ENCODE measurements at regions not wholly inside any gene's neighbourhood (a gene's known extent, or its start where the extent isn't known, plus 50 kb on each side); places are given as distances from the start of the nearest gene placed in this dataset.

DNA sequence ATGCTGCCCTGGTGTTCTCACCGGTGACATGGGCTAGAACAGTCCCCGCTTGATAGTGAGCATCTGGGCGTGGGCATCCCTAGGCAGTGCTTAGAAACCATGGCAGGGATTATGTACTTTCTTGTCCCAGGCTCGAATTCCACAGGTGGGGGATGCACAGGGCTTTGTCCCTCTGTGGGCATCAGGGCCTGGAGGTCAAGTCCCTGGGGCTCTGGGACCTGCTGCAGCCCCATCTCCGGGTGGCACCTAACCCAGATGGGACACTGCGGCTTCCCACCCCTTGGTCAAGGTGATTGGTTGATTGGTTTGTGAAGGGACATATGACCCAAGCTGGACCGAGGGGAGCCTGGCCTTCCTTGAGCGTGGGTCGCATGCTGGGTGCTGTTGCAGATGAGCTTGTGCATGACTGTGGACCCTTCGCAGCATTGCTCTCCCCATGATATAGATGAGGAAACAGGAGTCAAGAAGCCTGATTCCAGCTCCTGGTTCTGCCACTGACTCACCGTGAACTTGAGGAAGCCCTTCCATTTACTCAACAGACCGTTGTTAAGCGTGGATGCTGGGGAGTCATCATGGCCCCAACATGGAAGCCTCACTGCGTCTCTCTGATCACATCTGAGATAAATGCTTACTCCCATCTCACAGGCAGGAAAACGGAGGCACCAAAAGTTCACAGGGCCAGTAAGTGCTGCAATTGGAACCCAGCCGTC lies 64.0 kb upstream of the RUNX3 start:
- TF ChIP-seq, protein P1, sequence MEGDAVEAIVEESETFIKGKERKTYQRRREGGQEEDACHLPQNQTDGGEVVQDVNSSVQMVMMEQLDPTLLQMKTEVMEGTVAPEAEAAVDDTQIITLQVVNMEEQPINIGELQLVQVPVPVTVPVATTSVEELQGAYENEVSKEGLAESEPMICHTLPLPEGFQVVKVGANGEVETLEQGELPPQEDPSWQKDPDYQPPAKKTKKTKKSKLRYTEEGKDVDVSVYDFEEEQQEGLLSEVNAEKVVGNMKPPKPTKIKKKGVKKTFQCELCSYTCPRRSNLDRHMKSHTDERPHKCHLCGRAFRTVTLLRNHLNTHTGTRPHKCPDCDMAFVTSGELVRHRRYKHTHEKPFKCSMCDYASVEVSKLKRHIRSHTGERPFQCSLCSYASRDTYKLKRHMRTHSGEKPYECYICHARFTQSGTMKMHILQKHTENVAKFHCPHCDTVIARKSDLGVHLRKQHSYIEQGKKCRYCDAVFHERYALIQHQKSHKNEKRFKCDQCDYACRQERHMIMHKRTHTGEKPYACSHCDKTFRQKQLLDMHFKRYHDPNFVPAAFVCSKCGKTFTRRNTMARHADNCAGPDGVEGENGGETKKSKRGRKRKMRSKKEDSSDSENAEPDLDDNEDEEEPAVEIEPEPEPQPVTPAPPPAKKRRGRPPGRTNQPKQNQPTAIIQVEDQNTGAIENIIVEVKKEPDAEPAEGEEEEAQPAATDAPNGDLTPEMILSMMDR (conservative IDR thresholded peaks at IDR 0.05): no peak
- H3K4me1 Mint-ChIP-seq: peaks cover 17% of the 10 kb centered on the region
- no peak overlapping the region for H3K27ac ChIP-seq (ENCODE audit: low read depth, low read length)
- no peak overlapping the region for H3K4me3 ChIP-seq (ENCODE audit: low read length)
- no peak overlapping the region for H3K27ac Mint-ChIP-seq
- peaks cover 7% of the 10 kb centered on the region for H3K27me3 Mint-ChIP-seq (ENCODE audit: insufficient read depth)
- no peak overlapping the region for H3K9ac ChIP-seq (ENCODE audit: extremely low read depth, low read length, poor library complexity, severe bottlenecking)
- peaks cover 2% of the 10 kb centered on the region for H3K9me3 Mint-ChIP-seq
- no peaks in the 10 kb centered on the region for H3K9me3 ChIP-seq (ENCODE audit: control insufficient read depth, low read length)
- H3K36me3 Mint-ChIP-seq (ENCODE audit: low read depth): no peaks in the 10 kb centered on the region
- no peaks in the 10 kb centered on the region for H3K4me1 ChIP-seq (ENCODE audit: control insufficient read depth, insufficient read depth, low read length)
- no peak overlapping the region for H3K4me3 Mint-ChIP-seq
- WGBS, 2 experiments (ENCODE audit: insufficient coverage in 1 of 2, insufficient read length in 1 of 2): 92 to 95% methylated on average over 12 to 16 of the region's 16 CpGs
- no peaks in the 10 kb centered on the region for H3K36me3 ChIP-seq (ENCODE audit: control insufficient read depth, insufficient read depth, low read length)
- DNase-seq: no peak
- no peaks in the 10 kb centered on the region for H3K27me3 ChIP-seq (ENCODE audit: control insufficient read depth, insufficient read depth, low read length, poor library complexity, severe bottlenecking)

- no peak for DNase-seq
- Histone ChIP-seq H3K4me1 (ENCODE audit: control insufficient read depth, insufficient read depth, low read length) (no peaks in the 10 kb centered on the region), H3K27ac (ENCODE audit: low read depth, low read length) (no peak overlapping the region), H3K9me3 (ENCODE audit: control insufficient read depth, low read length) (no peaks in the 10 kb centered on the region), H3K36me3 (ENCODE audit: control insufficient read depth, insufficient read depth, low read length) (no peaks in the 10 kb centered on the region), H3K4me3 (ENCODE audit: low read length) (no peak overlapping the region), H3K27me3 (ENCODE audit: control insufficient read depth, insufficient read depth, low read length, poor library complexity, severe bottlenecking) (no peaks in the 10 kb centered on the region), H3K9ac (ENCODE audit: extremely low read depth, low read length, poor library complexity, severe bottlenecking) (no peak overlapping the region)
- H3K9me3 Mint-ChIP-seq: peaks cover 2% of the 10 kb centered on the region
- peaks cover 17% of the 10 kb centered on the region for H3K4me1 Mint-ChIP-seq
- H3K27me3 Mint-ChIP-seq (ENCODE audit: insufficient read depth): peaks cover 9% of the 10 kb centered on the region
- H3K27ac Mint-ChIP-seq: no peak overlapping the region
- no peaks in the 10 kb centered on the region for H3K36me3 Mint-ChIP-seq (ENCODE audit: low read depth)
- 90 to 97% methylated on average over 5 to 12 of the region's 12 CpGs for WGBS, 2 experiments (ENCODE audit: insufficient coverage in 1 of 2, insufficient read length in 1 of 2)
- TF ChIP-seq, protein P1 (conservative IDR thresholded peaks at IDR 0.05): no peak
- H3K4me3 Mint-ChIP-seq: no peak overlapping the region
Measured at GRCh38 chr1:24992761-24993211, 62.7 kb upstream of the RUNX3 start.

DNA sequence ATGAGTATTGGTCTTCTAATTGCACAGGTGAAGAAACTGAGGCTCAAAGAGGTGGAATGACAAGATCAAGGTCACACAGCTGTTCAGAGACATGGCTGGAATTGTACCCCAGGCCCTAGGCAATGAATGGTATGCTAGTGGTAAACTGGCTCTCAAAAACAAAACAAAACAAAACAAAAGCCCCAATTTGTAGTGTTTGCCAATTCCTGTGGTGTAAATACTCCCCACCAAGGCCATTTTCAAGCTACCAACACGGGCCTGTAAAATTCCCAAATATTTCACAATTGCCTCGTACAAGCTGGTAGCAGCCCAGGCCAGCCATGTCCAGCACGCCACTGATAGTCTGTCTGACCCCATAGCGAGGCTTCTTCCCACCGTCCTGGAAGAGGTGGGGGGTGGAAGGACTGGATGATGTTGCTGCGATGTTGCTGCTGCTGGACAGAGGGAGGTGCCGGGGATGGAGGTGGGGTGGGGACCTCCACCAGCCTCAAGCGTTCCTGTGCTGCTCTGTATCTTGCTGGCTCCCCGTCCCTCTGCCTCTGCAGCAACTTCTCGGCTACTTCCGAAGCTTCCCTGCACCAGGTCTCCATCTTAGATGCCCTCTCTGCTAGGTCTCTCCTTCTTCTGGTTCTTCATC lies 62.2 kb upstream of the RUNX3 start:
- TF ChIP-seq, protein P1 (conservative IDR thresholded peaks at IDR 0.05): no peak
- Mint-ChIP-seq H3K9me3 (peaks cover 2% of the 10 kb centered on the region), H3K4me3 (no peak overlapping the region), H3K27ac (no peak overlapping the region), H3K27me3 (ENCODE audit: insufficient read depth) (peaks cover 9% of the 10 kb centered on the region), H3K4me1 (peaks cover 16% of the 10 kb centered on the region), H3K36me3 (ENCODE audit: low read depth) (no peaks in the 10 kb centered on the region)
- Histone ChIP-seq H3K4me3 (ENCODE audit: low read length) (no peak overlapping the region), H3K4me1 (ENCODE audit: control insufficient read depth, insufficient read depth, low read length) (no peaks in the 10 kb centered on the region), H3K36me3 (ENCODE audit: control insufficient read depth, insufficient read depth, low read length) (no peaks in the 10 kb centered on the region), H3K9ac (ENCODE audit: extremely low read depth, low read length, poor library complexity, severe bottlenecking) (no peak overlapping the region), H3K27ac (ENCODE audit: low read depth, low read length) (no peak overlapping the region), H3K9me3 (ENCODE audit: control insufficient read depth, low read length) (no peaks in the 10 kb centered on the region), H3K27me3 (ENCODE audit: control insufficient read depth, insufficient read depth, low read length, poor library complexity, severe bottlenecking) (no peaks in the 10 kb centered on the region)
- DNase-seq: no peak
- 89 to 93% methylated on average over 8 to 11 of the region's 11 CpGs for WGBS, 2 experiments (ENCODE audit: insufficient coverage in 1 of 2, insufficient read length in 1 of 2)
